Cardiac muscle cell (in vitro differentiated cells and primary cell): ENCODE measurements at regions not wholly inside any gene's neighbourhood (a gene's known extent, or its start where the extent isn't known, plus 50 kb on each side); places are given as distances from the start of the nearest gene placed in this dataset.

Experiments used
- DNase-seq, 2 donors: peaks; one replicate each; pipeline versions ENCODE4 v3.0.0 to v3.0.0-alpha.2; 2010 to 2017; ENCODE audit warnings: low read depth in 1 of 2, low spot score in 1 of 2
- H3K27ac ChIP-seq: fragments of 200-600 bp; sonication (generic); 2 replicates; pipeline ENCODE4 v1.5.1; 2016
- H3K27me3 ChIP-seq: fragments of 200-600 bp; sonication (generic); 2 replicates; pipeline ENCODE4 v1.6.0; 2016; ENCODE audit warnings: control low read depth
- H3K36me3 ChIP-seq: fragments of 200-600 bp; sonication (generic); 2 replicates; pipeline ENCODE4 v1.5.1; 2016; ENCODE audit warnings: control low read depth
- H3K4me1 ChIP-seq: fragments of 200-600 bp; sonication (generic); 2 replicates; pipeline ENCODE4 v1.8.1; 2017; ENCODE audit warnings: low read depth, mild to moderate bottlenecking, mixed run types
- H3K4me3 ChIP-seq: fragments of 200-600 bp; sonication (generic); 2 replicates; pipeline ENCODE4 v1.5.1; 2016; ENCODE audit warnings: mild to moderate bottlenecking
- H3K9me3 ChIP-seq: fragments of 200-600 bp; sonication (generic); 2 replicates; pipeline ENCODE4 v1.5.1; 2017; ENCODE audit warnings: low read depth, mild to moderate bottlenecking, control low read depth
- TF ChIP-seq, protein P1 (sequence below): IDR thresholded peaks from 2 replicates; pipeline ENCODE4 v1.5.1; 2012; ENCODE audit warnings: low read depth, mild to moderate bottlenecking, low read length

DNA sequence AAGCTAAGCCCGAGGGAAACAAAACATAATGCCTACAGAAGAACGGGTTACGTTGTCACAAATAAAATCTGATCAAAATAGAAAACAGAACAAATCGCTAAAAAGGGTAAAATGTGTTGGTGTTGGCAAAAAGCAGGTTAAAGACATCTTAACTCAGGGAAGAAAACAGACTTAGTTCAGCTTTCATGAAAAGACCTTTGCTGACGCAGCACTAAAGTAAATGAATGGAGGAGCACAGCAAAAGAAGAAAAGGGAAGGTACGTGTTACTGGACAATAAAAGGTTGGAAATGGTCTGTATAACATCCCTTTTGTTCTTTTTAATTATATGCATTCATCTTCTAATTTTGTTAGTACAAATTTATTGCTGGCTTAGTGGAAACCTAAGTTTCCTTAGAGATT, 117.4 kb upstream of the DSEL start:
- DNase-seq, result no peak
- Histone ChIP-seq H3K27ac (no peak overlapping the region), H3K9me3 (no peaks in the 10 kb centered on the region), H3K36me3 (no peaks in the 10 kb centered on the region), H3K27me3 (no peaks in the 10 kb centered on the region), H3K4me3 (no peak overlapping the region), H3K4me1 (peaks cover 16% of the 10 kb centered on the region)
- TF ChIP-seq, protein P1, sequence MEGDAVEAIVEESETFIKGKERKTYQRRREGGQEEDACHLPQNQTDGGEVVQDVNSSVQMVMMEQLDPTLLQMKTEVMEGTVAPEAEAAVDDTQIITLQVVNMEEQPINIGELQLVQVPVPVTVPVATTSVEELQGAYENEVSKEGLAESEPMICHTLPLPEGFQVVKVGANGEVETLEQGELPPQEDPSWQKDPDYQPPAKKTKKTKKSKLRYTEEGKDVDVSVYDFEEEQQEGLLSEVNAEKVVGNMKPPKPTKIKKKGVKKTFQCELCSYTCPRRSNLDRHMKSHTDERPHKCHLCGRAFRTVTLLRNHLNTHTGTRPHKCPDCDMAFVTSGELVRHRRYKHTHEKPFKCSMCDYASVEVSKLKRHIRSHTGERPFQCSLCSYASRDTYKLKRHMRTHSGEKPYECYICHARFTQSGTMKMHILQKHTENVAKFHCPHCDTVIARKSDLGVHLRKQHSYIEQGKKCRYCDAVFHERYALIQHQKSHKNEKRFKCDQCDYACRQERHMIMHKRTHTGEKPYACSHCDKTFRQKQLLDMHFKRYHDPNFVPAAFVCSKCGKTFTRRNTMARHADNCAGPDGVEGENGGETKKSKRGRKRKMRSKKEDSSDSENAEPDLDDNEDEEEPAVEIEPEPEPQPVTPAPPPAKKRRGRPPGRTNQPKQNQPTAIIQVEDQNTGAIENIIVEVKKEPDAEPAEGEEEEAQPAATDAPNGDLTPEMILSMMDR, result no peak

DNA sequence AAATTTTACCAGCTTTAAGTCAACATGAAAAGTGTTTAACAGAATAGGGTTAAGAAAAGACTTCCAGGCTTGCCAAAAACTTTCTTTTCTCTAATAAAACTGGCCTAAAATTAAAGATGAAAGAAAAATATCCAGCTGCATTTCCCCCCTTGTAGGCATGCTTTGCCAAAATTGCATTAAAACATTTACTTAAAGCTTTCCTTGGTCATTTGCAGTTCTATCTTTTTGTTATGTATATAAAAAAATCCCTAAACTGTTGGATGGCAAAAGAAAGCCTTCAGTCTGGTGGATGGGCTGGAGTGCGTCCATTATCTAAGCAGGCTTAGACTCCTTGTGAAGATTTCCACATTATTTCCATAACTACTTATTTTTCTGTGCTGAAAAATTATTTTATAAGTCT, 105.4 kb upstream of the DSEL start:
- Histone ChIP-seq H3K4me1 (no peaks in the 10 kb centered on the region), H3K27ac (no peak overlapping the region), H3K9me3 (no peaks in the 10 kb centered on the region), H3K36me3 (no peaks in the 10 kb centered on the region), H3K4me3 (no peak overlapping the region), H3K27me3 (no peaks in the 10 kb centered on the region)
- DNase-seq, result no peak
- TF ChIP-seq, protein P1, result no peak

DNA sequence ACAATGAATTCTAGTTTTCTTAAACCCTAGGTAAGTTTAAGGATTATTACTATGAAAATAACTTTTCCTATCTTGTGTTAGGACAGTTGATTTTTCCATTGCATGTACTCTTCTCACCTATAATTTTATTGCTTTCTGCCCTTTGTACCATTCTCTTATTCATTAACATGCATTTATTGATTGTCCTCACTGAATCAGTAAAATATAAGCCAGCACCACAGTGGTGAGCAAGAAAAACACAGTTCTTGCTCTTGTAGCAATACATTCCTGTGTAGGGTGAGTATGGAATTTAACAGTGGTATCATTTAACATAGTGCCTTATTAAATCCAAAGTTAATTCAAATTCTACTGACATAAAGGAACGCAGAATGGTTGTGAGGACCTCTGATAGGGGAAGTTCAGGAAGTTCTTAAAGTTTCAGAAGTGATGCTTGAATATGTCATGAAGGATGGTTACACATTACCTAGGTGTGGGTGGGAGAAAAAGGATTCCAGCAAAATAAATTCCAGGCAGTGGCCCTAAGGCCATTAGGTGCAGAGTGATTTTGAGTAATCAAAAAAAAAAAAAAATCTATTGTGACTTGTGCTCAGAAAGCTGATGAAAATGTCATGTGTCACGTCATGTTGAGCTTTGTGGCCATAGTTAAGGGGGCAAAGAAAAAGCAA, 104.7 kb upstream of the DSEL start:
- Histone ChIP-seq H3K4me1 (no peaks in the 10 kb centered on the region), H3K9me3 (no peaks in the 10 kb centered on the region), H3K27ac (no peak overlapping the region), H3K4me3 (no peak overlapping the region), H3K27me3 (no peaks in the 10 kb centered on the region), H3K36me3 (no peaks in the 10 kb centered on the region)
- TF ChIP-seq, protein P1, result no peak
- DNase-seq, result no peak

DNA sequence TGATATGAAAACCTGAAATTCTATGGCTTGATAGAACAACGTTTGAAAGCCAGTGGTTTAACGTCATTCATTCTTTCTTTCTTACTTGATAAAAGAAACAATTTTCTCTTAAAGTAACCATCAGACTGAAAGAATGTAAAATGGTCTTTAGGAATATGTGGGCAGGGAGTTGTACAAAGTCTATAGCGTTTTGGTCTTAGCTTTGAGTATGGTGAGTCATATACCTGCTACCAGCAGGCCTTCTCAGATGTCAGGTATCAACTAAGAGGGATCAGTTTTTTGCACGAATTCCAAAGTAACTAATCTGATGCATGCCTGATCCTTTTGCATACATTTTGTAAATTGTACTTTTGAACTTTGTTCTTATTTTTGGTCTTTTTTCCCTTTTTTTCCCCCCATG, 101.5 kb upstream of the DSEL start:
- Histone ChIP-seq H3K27ac (no peak overlapping the region), H3K27me3 (no peaks in the 10 kb centered on the region), H3K36me3 (no peaks in the 10 kb centered on the region), H3K9me3 (no peaks in the 10 kb centered on the region), H3K4me3 (no peak overlapping the region), H3K4me1 (no peaks in the 10 kb centered on the region)
- no peak for DNase-seq
- TF ChIP-seq, protein P1, result no peak

DNA sequence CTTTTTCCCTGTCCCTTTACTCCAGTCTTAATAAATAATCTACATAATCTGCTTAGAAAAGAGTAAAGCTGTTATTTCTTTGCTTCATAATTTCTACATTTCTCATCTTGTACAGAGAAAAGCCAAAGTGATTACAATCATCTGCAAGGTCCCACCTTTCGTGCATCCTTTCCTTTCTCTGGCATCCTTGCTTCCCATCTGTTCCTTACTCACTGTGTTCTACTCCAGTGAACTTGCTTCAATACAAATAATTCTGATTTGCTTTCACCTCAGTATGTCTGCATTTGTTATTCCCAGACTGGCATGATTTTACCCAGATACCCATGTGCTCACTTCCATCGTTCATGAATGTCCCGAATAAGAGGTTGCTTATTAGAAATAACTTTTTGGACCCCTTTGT, 99.4 kb upstream of the DSEL start:
- H3K4me3 ChIP-seq, result no peak overlapping the region
- H3K9me3 ChIP-seq, result no peaks in the 10 kb centered on the region
- TF ChIP-seq, protein P1, result no peak
- no peak for DNase-seq
- no peak overlapping the region for H3K27ac ChIP-seq
- no peaks in the 10 kb centered on the region for H3K4me1 ChIP-seq
- no peaks in the 10 kb centered on the region for H3K27me3 ChIP-seq
- H3K36me3 ChIP-seq, result no peaks in the 10 kb centered on the region
